Gastrocnemius medialis (tissue), 4 donors: ENCODE measurements at regions not wholly inside any gene's neighbourhood (a gene's known extent, or its start where the extent isn't known, plus 50 kb on each side); places are given as distances from the start of the nearest gene placed in this dataset.

Experiments
- CTCF ChIP-seq, 5 experiments: fragments of 450-650 bp in 3 of 5; fragments of 200-600 bp in 2 of 5; sonication (generic) in 2 of 5; IDR thresholded peaks in 4 of 5; conservative IDR thresholded peaks in 1 of 5; 1 replicate in 4 of 5; 2 replicates in 1 of 5; pipeline ENCODE4 v1.5.1; 2016 to 2019; ENCODE audit warnings: antibody characterized with exemption in 5 of 5, mild to moderate bottlenecking in 3 of 5, moderate library complexity in 3 of 5
- POLR2A ChIP-seq, 2 donors: fragments of 450-650 bp; IDR thresholded peaks; one replicate each; pipeline ENCODE4 v1.6.1; 2017; ENCODE audit warnings: antibody characterized with exemption in 2 of 2, mild to moderate bottlenecking in 2 of 2, moderate library complexity in 2 of 2

GRCh38 chr4:22217480-22217879 lies 268.9 kb upstream of the KCNIP4 start:
- TF ChIP-seq CTCF (IDR thresholded peaks at IDR 0.05 in 4 of 5, conservative IDR thresholded peaks at IDR 0.05 in 1 of 5) (no peak), POLR2A (IDR thresholded peaks at IDR 0.05) (no peak)
